ENCODE measurements at regions not wholly inside any gene's neighbourhood (a gene's known extent, or its start where the extent isn't known, plus 50 kb on each side); places are given as distances from the start of the nearest gene placed in this dataset.

- no peak for DNase-seq
These were observed 516.9 kb upstream of the ZNF608 start for GRCh38 chr5:125263356-125263755.

- no peak for DNase-seq
These were observed 519.7 kb upstream of the ZNF608 start for GRCh38 chr5:125266106-125266505.

- DNase-seq: no peak
These were observed 521.3 kb upstream of the ZNF608 start for GRCh38 chr5:125267636-125268248.

GRCh38 chr5:125269926-125270325 is 523.5 kb upstream of the ZNF608 start:
- no peak for DNase-seq

GRCh38 chr5:125272357-125272756 is 525.9 kb upstream of the ZNF608 start:
- DNase-seq: no peak

- DNase-seq: no peak
These were observed 527.8 kb upstream of the ZNF608 start for GRCh38 chr5:125274211-125274610.

GRCh38 chr5:125274938-125275724 is 528.7 kb upstream of the ZNF608 start:
- DNase-seq: no peak

GRCh38 chr5:125275725-125276090 is 529.3 kb upstream of the ZNF608 start:
- no peak for DNase-seq

GRCh38 chr5:125276096-125276495 is 529.7 kb upstream of the ZNF608 start:
- DNase-seq: no peak

- no peak for DNase-seq
These were observed 531.2 kb upstream of the ZNF608 start for GRCh38 chr5:125277494-125278154.

GRCh38 chr5:125278711-125279110 is 532.3 kb upstream of the ZNF608 start:
- no peak for DNase-seq

GRCh38 chr5:125281667-125282066 is 535.2 kb upstream of the ZNF608 start:
- no peak for DNase-seq

- no peak for DNase-seq
These were observed 536.9 kb upstream of the ZNF608 start for GRCh38 chr5:125283372-125283771.

GRCh38 chr5:125286271-125286670 is 539.8 kb upstream of the ZNF608 start:
- no peak for DNase-seq

GRCh38 chr5:125289606-125290005 is 543.2 kb upstream of the ZNF608 start:
- DNase-seq: no peak

GRCh38 chr5:125290935-125291334 is 544.5 kb upstream of the ZNF608 start:
- DNase-seq: no peak

GRCh38 chr5:125291447-125291846 is 545.0 kb upstream of the ZNF608 start:
- no peak for DNase-seq

GRCh38 chr5:125293223-125293622 is 546.8 kb upstream of the ZNF608 start:
- DNase-seq: no peak

GRCh38 chr5:125293726-125294125 is 547.3 kb upstream of the ZNF608 start:
- no peak for DNase-seq

- DNase-seq: no peak
These were observed 548.4 kb upstream of the ZNF608 start for GRCh38 chr5:125294844-125295243.

- DNase-seq: no peak
These were observed 549.0 kb upstream of the ZNF608 start for GRCh38 chr5:125295405-125295872.

- no peak for DNase-seq
These were observed 551.8 kb upstream of the ZNF608 start for GRCh38 chr5:125298258-125298657.

- DNase-seq: no peak
These were observed 552.4 kb upstream of the ZNF608 start for GRCh38 chr5:125298746-125299379.

- no peak for DNase-seq
These were observed 555.3 kb upstream of the ZNF608 start for GRCh38 chr5:125301711-125302110.
